ENCODE measurements at regions not wholly inside any gene's neighbourhood (a gene's known extent, or its start where the extent isn't known, plus 50 kb on each side); places are given as distances from the start of the nearest gene placed in this dataset.

DNA sequence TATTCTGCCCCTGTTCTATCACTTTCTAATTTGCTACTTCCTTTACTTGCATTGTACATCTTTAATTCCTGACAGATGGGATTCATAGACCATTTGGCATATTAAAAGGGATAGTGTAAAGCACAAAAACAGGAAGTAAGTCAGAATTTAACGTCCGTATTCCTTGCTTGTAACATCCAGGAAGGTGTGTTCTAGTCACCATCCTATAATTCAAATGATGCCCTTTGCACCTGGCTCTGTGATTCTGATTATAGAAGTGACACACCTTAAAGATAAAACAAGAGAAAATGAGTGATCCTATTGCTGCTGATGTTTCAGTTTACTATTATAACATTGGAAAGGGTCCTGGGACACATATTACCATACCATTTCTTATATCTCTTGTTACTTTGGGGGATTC, 238.7 kb upstream of the NR3C2 start:
- Histone ChIP-seq H3K9me3 (ENCODE audit: low read depth) (no peaks in the 10 kb centered on the region), H3K9ac (no peak overlapping the region), H3K4me1 (ENCODE audit: insufficient read depth) (no peaks in the 10 kb centered on the region), H3K27ac (no peak overlapping the region), H4K20me1 (ENCODE audit: insufficient read depth) (no peaks in the 10 kb centered on the region), H3K27me3 (replicated peaks; ENCODE audit: insufficient read depth) (no peaks in the 10 kb centered on the region), H3K4me3 (no peak overlapping the region), H2AFZ (no peak overlapping the region), H3K36me3 (ENCODE audit: low read depth) (no peaks in the 10 kb centered on the region), H3F3A (ENCODE audit: insufficient read depth) (no peaks in the 10 kb centered on the region), H3K9me2 (ENCODE audit: insufficient read depth) (no peaks in the 10 kb centered on the region), H3K79me2 (ENCODE audit: insufficient read depth) (no peaks in the 10 kb centered on the region), H3K4me2 (ENCODE audit: unreplicated experiment) (no peak overlapping the region)
- no peak for DNase-seq
- in situ Hi-C loops (cut with MboI), result no loop called here
- no peak for TF ChIP-seq EZH2phosphoT487 (IDR thresholded peaks at IDR 0.05; ENCODE audit: insufficient read depth, low read depth)
- no peak for TF ChIP-seq EZH2 (IDR thresholded peaks at IDR 0.05; ENCODE audit: insufficient read depth, poor library complexity, severe bottlenecking)
- 24 to 29% methylated on average over 2 of the region's 2 CpGs for WGBS, 2 experiments (ENCODE audit: low coverage in 1 of 2, low lambda C conversion rate in 2 of 2, missing lambda C conversion rate in 2 of 2)

- in situ Hi-C loops (cut with MboI), result no loop called here
- TF ChIP-seq EZH2 (IDR thresholded peaks at IDR 0.05; ENCODE audit: insufficient read depth, poor library complexity, severe bottlenecking), result no peak
- no peak for TF ChIP-seq EZH2phosphoT487 (IDR thresholded peaks at IDR 0.05; ENCODE audit: insufficient read depth, low read depth)
- no peaks in the 10 kb centered on the region for H3K9me2 ChIP-seq (ENCODE audit: insufficient read depth)
These were observed 234.1 kb upstream of the NR3C2 start for GRCh38 chr4:148676344-148676743.

GRCh38 chr4:148674876-148675275, 232.7 kb upstream of the NR3C2 start:
- no peaks in the 10 kb centered on the region for H3K9me2 ChIP-seq (ENCODE audit: insufficient read depth)

More at GRCh38 chr4:148676344-148676743, 234.1 kb upstream of the NR3C2 start:
- H3K36me3 ChIP-seq (ENCODE audit: low read depth), result no peaks in the 10 kb centered on the region
- H3K4me3 ChIP-seq, result no peak overlapping the region
- H3K79me2 ChIP-seq (ENCODE audit: insufficient read depth), result no peaks in the 10 kb centered on the region
- DNase-seq, result no peak
- no peaks in the 10 kb centered on the region for H3F3A ChIP-seq (ENCODE audit: insufficient read depth)
- no peak overlapping the region for H2AFZ ChIP-seq
- no peaks in the 10 kb centered on the region for H3K4me1 ChIP-seq (ENCODE audit: insufficient read depth)
- H4K20me1 ChIP-seq (ENCODE audit: insufficient read depth), result no peaks in the 10 kb centered on the region
- no peaks in the 10 kb centered on the region for H3K27me3 ChIP-seq (replicated peaks; ENCODE audit: insufficient read depth)
- H3K9me3 ChIP-seq (ENCODE audit: low read depth), result no peaks in the 10 kb centered on the region
- H3K9ac ChIP-seq, result no peak overlapping the region
- no peak overlapping the region for H3K4me2 ChIP-seq (ENCODE audit: unreplicated experiment)
- H3K27ac ChIP-seq, result no peak overlapping the region

GRCh38 chr4:148664636-148665035, 222.4 kb upstream of the NR3C2 start:
- WGBS, 2 experiments (ENCODE audit: low coverage in 1 of 2, low lambda C conversion rate in 2 of 2, missing lambda C conversion rate in 2 of 2), result 80 to 81% methylated on average over 5 of the region's 5 CpGs
- H3K9me3 ChIP-seq (ENCODE audit: low read depth), result no peaks in the 10 kb centered on the region
- H3K4me2 ChIP-seq (ENCODE audit: unreplicated experiment), result no peak overlapping the region
- no peaks in the 10 kb centered on the region for H3K9me2 ChIP-seq (ENCODE audit: insufficient read depth)
- H3F3A ChIP-seq (ENCODE audit: insufficient read depth), result no peaks in the 10 kb centered on the region
- H2AFZ ChIP-seq, result no peak overlapping the region
- no peak for DNase-seq
- no peaks in the 10 kb centered on the region for H3K79me2 ChIP-seq (ENCODE audit: insufficient read depth)
- no peak overlapping the region for H3K9ac ChIP-seq
- no peak overlapping the region for H3K27ac ChIP-seq
- no peak overlapping the region for H3K4me3 ChIP-seq
- H3K27me3 ChIP-seq (replicated peaks; ENCODE audit: insufficient read depth), result no peaks in the 10 kb centered on the region
- TF ChIP-seq EZH2 (IDR thresholded peaks at IDR 0.05; ENCODE audit: insufficient read depth, poor library complexity, severe bottlenecking) (no peak), EZH2phosphoT487 (IDR thresholded peaks at IDR 0.05; ENCODE audit: insufficient read depth, low read depth) (no peak)
- H3K36me3 ChIP-seq (ENCODE audit: low read depth), result no peaks in the 10 kb centered on the region
- H3K4me1 ChIP-seq (ENCODE audit: insufficient read depth), result no peaks in the 10 kb centered on the region
- H4K20me1 ChIP-seq (ENCODE audit: insufficient read depth), result no peaks in the 10 kb centered on the region
- in situ Hi-C loops (cut with MboI), result no loop called here

More at GRCh38 chr4:148674876-148675275, 232.7 kb upstream of the NR3C2 start:
- no peaks in the 10 kb centered on the region for H3K79me2 ChIP-seq (ENCODE audit: insufficient read depth)
- no peak overlapping the region for H2AFZ ChIP-seq
- no peaks in the 10 kb centered on the region for H3K27me3 ChIP-seq (replicated peaks; ENCODE audit: insufficient read depth)
- in situ Hi-C loops (cut with MboI), result no loop called here
- H3F3A ChIP-seq (ENCODE audit: insufficient read depth), result no peaks in the 10 kb centered on the region
- no peaks in the 10 kb centered on the region for H3K4me1 ChIP-seq (ENCODE audit: insufficient read depth)
- no peak for DNase-seq
- no peaks in the 10 kb centered on the region for H3K9me3 ChIP-seq (ENCODE audit: low read depth)
- H3K4me3 ChIP-seq, result no peak overlapping the region
- H3K36me3 ChIP-seq (ENCODE audit: low read depth), result no peaks in the 10 kb centered on the region
- no peaks in the 10 kb centered on the region for H4K20me1 ChIP-seq (ENCODE audit: insufficient read depth)
- H3K27ac ChIP-seq, result no peak overlapping the region
- TF ChIP-seq EZH2 (IDR thresholded peaks at IDR 0.05; ENCODE audit: insufficient read depth, poor library complexity, severe bottlenecking) (no peak), EZH2phosphoT487 (IDR thresholded peaks at IDR 0.05; ENCODE audit: insufficient read depth, low read depth) (no peak)
- H3K9ac ChIP-seq, result no peak overlapping the region
- WGBS, 2 experiments (ENCODE audit: low coverage in 1 of 2, low lambda C conversion rate in 2 of 2, missing lambda C conversion rate in 2 of 2), result 31 to 37% methylated on average over 3 of the region's 3 CpGs
- H3K4me2 ChIP-seq (ENCODE audit: unreplicated experiment), result no peak overlapping the region

DNA sequence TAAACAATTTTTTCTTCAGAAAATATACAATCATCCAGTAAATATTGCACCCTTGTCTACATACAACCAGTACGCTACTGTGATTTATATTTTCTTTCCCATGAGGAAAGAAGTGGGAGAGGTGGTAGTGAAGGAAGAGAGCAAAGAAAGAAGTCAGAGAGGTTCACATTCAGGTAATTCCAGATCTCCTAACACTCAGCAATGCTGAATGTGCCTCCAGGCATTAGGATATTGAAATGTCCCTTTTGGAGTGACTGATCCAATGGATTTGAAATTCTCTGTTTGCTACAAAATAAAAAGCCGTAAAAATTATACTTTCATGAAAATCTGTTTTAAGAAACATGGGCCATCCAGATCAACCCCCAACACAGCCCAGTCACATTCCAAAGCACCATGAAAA, 211.9 kb upstream of the NR3C2 start:
- Histone ChIP-seq H4K20me1 (ENCODE audit: insufficient read depth) (no peaks in the 10 kb centered on the region), H3K79me2 (ENCODE audit: insufficient read depth) (no peaks in the 10 kb centered on the region), H3K36me3 (ENCODE audit: low read depth) (no peaks in the 10 kb centered on the region), H3K9me3 (ENCODE audit: low read depth) (no peaks in the 10 kb centered on the region), H3K27ac (no peak overlapping the region), H3K4me1 (ENCODE audit: insufficient read depth) (no peaks in the 10 kb centered on the region), H3K27me3 (replicated peaks; ENCODE audit: insufficient read depth) (no peaks in the 10 kb centered on the region), H3K9ac (no peak overlapping the region), H3K4me2 (ENCODE audit: unreplicated experiment) (no peak overlapping the region), H3K4me3 (no peak overlapping the region), H3F3A (ENCODE audit: insufficient read depth) (no peaks in the 10 kb centered on the region), H3K9me2 (ENCODE audit: insufficient read depth) (no peaks in the 10 kb centered on the region), H2AFZ (no peak overlapping the region)
- 81 to 86% methylated on average over 2 of the region's 2 CpGs for WGBS, 2 experiments (ENCODE audit: low coverage in 1 of 2, low lambda C conversion rate in 2 of 2, missing lambda C conversion rate in 2 of 2)
- TF ChIP-seq EZH2 (IDR thresholded peaks at IDR 0.05; ENCODE audit: insufficient read depth, poor library complexity, severe bottlenecking) (no peak), EZH2phosphoT487 (IDR thresholded peaks at IDR 0.05; ENCODE audit: insufficient read depth, low read depth) (no peak)
- DNase-seq, result no peak
- in situ Hi-C loops (cut with MboI), result no loop called here
